Body of pancreas (tissue), 4 donors: ENCODE measurements at regions not wholly inside any gene's neighbourhood (a gene's known extent, or its start where the extent isn't known, plus 50 kb on each side); places are given as distances from the start of the nearest gene placed in this dataset.

Experiments
- ATAC-seq: fragments of 150-250 bp; one replicate; pipeline ENCODE4 v1.9.1; 2016
- DNase-seq, 4 donors: peaks; one replicate each; pipeline ENCODE4 v3.0.0-alpha.2; 2019
- H3K27ac ChIP-seq, 4 donors: fragments of 200-600 bp; sonication (generic); 1 replicate in 3 of 4; 2 replicates in 1 of 4; pipeline versions ENCODE4 v1.5.1 to v1.6.1; 2016 to 2019; ENCODE audit warnings: mild to moderate bottlenecking in 1 of 4, mixed read lengths in 1 of 4, moderate library complexity in 1 of 4
- H3K27me3 ChIP-seq, 2 donors: fragments of 200-600 bp; sonication (generic); one replicate each; pipeline ENCODE4 v1.6.0; 2016; ENCODE audit warnings: mild to moderate bottlenecking in 1 of 2
- H3K36me3 ChIP-seq, 2 donors: fragments of 200-600 bp; sonication (generic); replicated peaks in 1 of 2; 2 replicates each; pipeline ENCODE4 v1.5.1; 2016; ENCODE audit warnings: low read depth in 2 of 2; ENCODE audit not compliant: insufficient read depth in 1 of 2
- H3K4me1 ChIP-seq: fragments of 200-600 bp; sonication (generic); one replicate; pipeline ENCODE4 v1.6.0; 2016
- H3K4me3 ChIP-seq, 2 donors: fragments of 200-600 bp; sonication (generic); 1 replicate in 1 of 2; 2 replicates in 1 of 2; pipeline ENCODE4 v1.5.1; 2016 to 2019
- H3K9me3 ChIP-seq, 3 donors: fragments of 200-600 bp; sonication (generic); 1 replicate in 2 of 3; 2 replicates in 1 of 3; pipeline ENCODE4 v1.5.1; 2016
- CTCF ChIP-seq, 7 experiments: fragments of 450-650 bp in 4 of 7; fragments of 200-600 bp in 3 of 7; sonication (generic) in 3 of 7; IDR thresholded peaks; one replicate each; pipeline ENCODE4 v1.5.1; 2016 to 2019; ENCODE audit warnings: antibody characterized with exemption in 7 of 7
- POLR2A ChIP-seq, 3 donors: fragments of 450-650 bp; IDR thresholded peaks; one replicate each; pipeline ENCODE4 v1.6.1; 2016; ENCODE audit warnings: antibody characterized with exemption in 3 of 3, mild to moderate bottlenecking in 2 of 3
- WGBS, 2 donors: methylation state at CpG; one replicate each; pipeline ENCODE4 v1.1.5; 2017; 5-methylcytosine and 5-hydroxymethylcytosine counted together
- intact Hi-C: fragments of 100-400 bp; cut with DNase I; formaldehyde crosslinking; loops from one replicate; pipeline ENCODE4 v1.15.1; 2023

- TF ChIP-seq POLR2A (IDR thresholded peaks at IDR 0.05): no peak
- TF ChIP-seq CTCF (IDR thresholded peaks at IDR 0.05): no peak
- DNase-seq (no peak), ATAC-seq (no peak)
- H3K36me3 ChIP-seq: no peaks in the 10 kb centered on the region
- H3K27me3 ChIP-seq: no peaks in the 10 kb centered on the region
- H3K9me3 ChIP-seq: peaks cover 0 to 3% (median 0%) of the 10 kb centered on the region in 3 donors
- WGBS, 2 donors: 69 to 73% methylated on average over 1 of the region's 1 CpG
- H3K4me1 ChIP-seq: no peaks in the 10 kb centered on the region
- no peak overlapping the region for H3K27ac ChIP-seq
- H3K4me3 ChIP-seq: no peak overlapping the region
- intact Hi-C loops: no loop called here
Measured at GRCh38 chr6:99183066-99183465, 166.4 kb downstream of the FAXC start.

- 50 to 58% methylated on average over 1 of the region's 1 CpG for WGBS, 2 donors
- Histone ChIP-seq H3K27me3 (no peaks in the 10 kb centered on the region), H3K9me3 (peaks cover 0 to 3% (median 0%) of the 10 kb centered on the region in 3 donors), H3K4me1 (no peaks in the 10 kb centered on the region), H3K36me3 (no peaks in the 10 kb centered on the region), H3K27ac (no peak overlapping the region), H3K4me3 (no peak overlapping the region)
- DNase-seq (no peak), ATAC-seq (no peak)
- TF ChIP-seq POLR2A (IDR thresholded peaks at IDR 0.05) (no peak), CTCF (IDR thresholded peaks at IDR 0.05) (no peak)
- intact Hi-C loops: no loop called here
Measured at GRCh38 chr6:99181174-99181573, 168.3 kb downstream of the FAXC start.

- TF ChIP-seq CTCF (IDR thresholded peaks at IDR 0.05): no peak
- TF ChIP-seq POLR2A (IDR thresholded peaks at IDR 0.05): no peak
- no peak overlapping the region for H3K27ac ChIP-seq
- peaks cover 0 to 3% (median 0%) of the 10 kb centered on the region in 3 donors for H3K9me3 ChIP-seq
- no peaks in the 10 kb centered on the region for H3K4me1 ChIP-seq
- intact Hi-C loops: no loop called here
- no peaks in the 10 kb centered on the region for H3K36me3 ChIP-seq
- H3K27me3 ChIP-seq: no peaks in the 10 kb centered on the region
- WGBS, 2 donors: 49 to 52% methylated on average over 2 of the region's 2 CpGs
- ATAC-seq (no peak), DNase-seq (no peak)
- no peak overlapping the region for H3K4me3 ChIP-seq
Measured at GRCh38 chr6:99178168-99178567, 171.3 kb downstream of the FAXC start.

- no peaks in the 10 kb centered on the region for H3K36me3 ChIP-seq
- ATAC-seq (no peak), DNase-seq (no peak)
- H3K27ac ChIP-seq: no peak overlapping the region
- H3K4me3 ChIP-seq: no peak overlapping the region
- WGBS, 2 donors: 60 to 71% methylated on average over 2 of the region's 2 CpGs
- H3K27me3 ChIP-seq: no peaks in the 10 kb centered on the region
- peaks cover 0 to 3% (median 0%) of the 10 kb centered on the region in 3 donors for H3K9me3 ChIP-seq
- H3K4me1 ChIP-seq: no peaks in the 10 kb centered on the region
- intact Hi-C loops: no loop called here
- TF ChIP-seq CTCF (IDR thresholded peaks at IDR 0.05) (no peak), POLR2A (IDR thresholded peaks at IDR 0.05) (no peak)
Measured at GRCh38 chr6:99177736-99178135, 171.7 kb downstream of the FAXC start.

DNA sequence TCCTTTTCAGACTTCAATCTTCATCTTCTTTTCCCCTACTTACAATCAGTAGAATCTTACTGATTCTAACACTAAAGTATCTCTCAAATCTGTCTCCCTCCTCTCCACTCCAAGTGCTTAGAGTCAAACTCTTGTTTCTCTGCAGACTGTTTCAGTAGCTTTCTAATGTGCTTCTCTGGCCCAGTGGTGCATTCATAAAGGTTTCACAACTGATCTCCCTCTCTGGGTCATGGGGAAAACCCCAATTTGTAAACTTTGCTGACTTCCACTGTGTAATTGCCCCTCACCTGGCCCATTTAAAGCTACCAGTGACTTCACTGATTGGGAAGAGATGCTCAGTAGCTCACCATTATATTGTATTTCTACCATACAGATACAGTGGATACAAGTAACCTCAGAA, 183.6 kb downstream of the FAXC start:
- Histone ChIP-seq H3K36me3 (no peaks in the 10 kb centered on the region), H3K4me3 (no peak overlapping the region), H3K27me3 (no peaks in the 10 kb centered on the region), H3K9me3 (no peaks in the 10 kb centered on the region), H3K4me1 (no peaks in the 10 kb centered on the region), H3K27ac (no peak overlapping the region)
- no peak for DNase-seq
- TF ChIP-seq POLR2A (IDR thresholded peaks at IDR 0.05): no peak
- TF ChIP-seq CTCF (IDR thresholded peaks at IDR 0.05): no peak
- no peak for ATAC-seq
- intact Hi-C loops: no loop called here
